Chondrocyte (in vitro differentiated cells): ENCODE measurements at regions not wholly inside any gene's neighbourhood (a gene's known extent, or its start where the extent isn't known, plus 50 kb on each side); places are given as distances from the start of the nearest gene placed in this dataset.
"Not testable (repeated sequence)": the region's sequence is repeated elsewhere in the genome, so short reads cannot be mapped to it uniquely, and the experiment has no call there.

Experiments used
- DNase-seq: peaks from one replicate; pipeline ENCODE4 v3.0.0; 2021; ENCODE audit warnings: mixed read lengths, low spot score
- H3K27ac Mint-ChIP-seq: one replicate; pipeline ENCODE4 v1.8.0; 2021; ENCODE audit warnings: mild to moderate bottlenecking, moderate library complexity, mixed read lengths; ENCODE audit not compliant: unreplicated experiment
- H3K27me3 Mint-ChIP-seq: 2 replicates; pipeline ENCODE4 v1.8.0; 2021; ENCODE audit warnings: low read depth, mixed read lengths
- H3K36me3 Mint-ChIP-seq: 2 replicates; pipeline ENCODE4 v1.8.0; 2021; ENCODE audit warnings: low read depth, mixed read lengths
- H3K4me1 Mint-ChIP-seq: 2 replicates; pipeline ENCODE4 v1.8.0; 2021; ENCODE audit warnings: low read depth, mild to moderate bottlenecking, mixed read lengths
- H3K4me3 Mint-ChIP-seq: one replicate; pipeline ENCODE4 v1.8.0; 2021; ENCODE audit warnings: mild to moderate bottlenecking, moderate library complexity, mixed read lengths; ENCODE audit not compliant: unreplicated experiment
- H3K9me3 Mint-ChIP-seq: 2 replicates; pipeline ENCODE4 v1.8.0; 2021; ENCODE audit warnings: low read depth, mixed read lengths
- TF ChIP-seq, protein P1 (sequence below): fragments of 200-600 bp; sonication (generic); IDR thresholded peaks from 2 replicates; pipeline ENCODE4 v1.5.0; 2021; ENCODE audit warnings: antibody characterized with exemption, mild to moderate bottlenecking, moderate library complexity

- Mint-ChIP-seq H3K9me3 (peaks cover 4% of the 10 kb centered on the region), H3K4me3 (no peak overlapping the region), H3K4me1 (no peaks in the 10 kb centered on the region), H3K27me3 (peaks cover 3% of the 10 kb centered on the region), H3K27ac (no peak overlapping the region), H3K36me3 (no peaks in the 10 kb centered on the region)
- TF ChIP-seq, protein P1, sequence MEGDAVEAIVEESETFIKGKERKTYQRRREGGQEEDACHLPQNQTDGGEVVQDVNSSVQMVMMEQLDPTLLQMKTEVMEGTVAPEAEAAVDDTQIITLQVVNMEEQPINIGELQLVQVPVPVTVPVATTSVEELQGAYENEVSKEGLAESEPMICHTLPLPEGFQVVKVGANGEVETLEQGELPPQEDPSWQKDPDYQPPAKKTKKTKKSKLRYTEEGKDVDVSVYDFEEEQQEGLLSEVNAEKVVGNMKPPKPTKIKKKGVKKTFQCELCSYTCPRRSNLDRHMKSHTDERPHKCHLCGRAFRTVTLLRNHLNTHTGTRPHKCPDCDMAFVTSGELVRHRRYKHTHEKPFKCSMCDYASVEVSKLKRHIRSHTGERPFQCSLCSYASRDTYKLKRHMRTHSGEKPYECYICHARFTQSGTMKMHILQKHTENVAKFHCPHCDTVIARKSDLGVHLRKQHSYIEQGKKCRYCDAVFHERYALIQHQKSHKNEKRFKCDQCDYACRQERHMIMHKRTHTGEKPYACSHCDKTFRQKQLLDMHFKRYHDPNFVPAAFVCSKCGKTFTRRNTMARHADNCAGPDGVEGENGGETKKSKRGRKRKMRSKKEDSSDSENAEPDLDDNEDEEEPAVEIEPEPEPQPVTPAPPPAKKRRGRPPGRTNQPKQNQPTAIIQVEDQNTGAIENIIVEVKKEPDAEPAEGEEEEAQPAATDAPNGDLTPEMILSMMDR, result no peak
- no peak for DNase-seq
These were observed 424.1 kb downstream of the RSL24D1 start for GRCh38 chr15:54772663-54773062.

DNA sequence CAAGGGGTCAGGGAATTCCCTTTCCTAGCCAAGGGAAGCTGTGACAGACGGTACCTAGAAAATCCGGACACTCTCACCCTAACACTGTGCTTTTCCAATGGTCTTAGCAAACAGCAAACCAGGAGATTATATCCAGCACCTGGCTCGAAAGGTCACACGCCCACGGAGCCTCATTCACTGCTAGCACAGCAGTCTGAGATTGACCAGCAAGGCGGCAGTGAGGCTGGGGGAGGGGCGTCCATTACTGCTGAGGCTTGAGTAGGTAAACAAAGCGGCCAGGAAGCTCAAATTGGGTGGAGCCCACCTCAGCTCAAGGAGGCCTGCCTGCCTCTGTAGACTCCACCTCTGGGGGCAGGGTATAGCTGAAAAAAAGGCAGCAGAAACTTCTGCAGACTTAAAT is 447.3 kb downstream of the RSL24D1 start:
- not testable (repeated sequence) for H3K4me1 Mint-ChIP-seq, H3K4me3 Mint-ChIP-seq, H3K27me3 Mint-ChIP-seq, DNase-seq, H3K27ac Mint-ChIP-seq, H3K36me3 Mint-ChIP-seq
- H3K9me3 Mint-ChIP-seq, result peaks cover 42% of the 10 kb centered on the region

DNA sequence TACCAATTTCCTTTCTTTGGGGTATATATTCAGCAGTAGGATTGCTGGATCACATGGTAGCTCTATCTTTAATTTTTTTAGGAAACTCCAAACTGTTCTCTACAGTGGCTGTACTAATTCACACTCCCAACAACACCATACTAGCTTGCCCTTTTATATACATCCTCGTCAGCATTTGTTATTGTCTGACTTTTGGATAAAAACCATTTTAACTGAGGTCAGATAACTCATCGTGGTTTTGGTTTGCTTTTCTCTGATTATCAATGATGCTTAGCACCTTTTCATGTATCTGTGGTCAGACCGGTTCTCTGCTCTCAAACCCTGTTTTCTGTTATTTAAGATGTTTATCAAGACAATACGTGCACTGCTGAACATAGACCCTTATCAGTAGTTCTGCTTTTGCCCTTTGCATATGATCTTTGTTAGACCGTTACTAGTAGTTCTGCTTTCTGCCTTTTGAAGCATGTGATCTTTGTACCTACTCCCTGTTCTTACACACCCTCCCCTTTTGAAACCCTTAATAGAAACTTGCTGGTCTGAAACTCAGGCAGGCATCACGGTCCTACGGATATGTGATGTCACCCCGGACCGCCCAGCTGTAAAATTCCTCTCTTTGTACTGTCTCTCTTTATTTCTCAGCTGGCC is 474.3 kb downstream of the RSL24D1 start:
- TF ChIP-seq, protein P1, result no peak
- Mint-ChIP-seq H3K9me3 (peaks cover 58% of the 10 kb centered on the region), H3K4me1 (no peaks in the 10 kb centered on the region), H3K36me3 (peaks cover 4% of the 10 kb centered on the region), H3K4me3 (no peak overlapping the region), H3K27me3 (no peaks in the 10 kb centered on the region), H3K27ac (no peak overlapping the region)
- no peak for DNase-seq

- no peaks in the 10 kb centered on the region for H3K27me3 Mint-ChIP-seq
These were observed 477.4 kb downstream of the RSL24D1 start for GRCh38 chr15:54719325-54719724.

GRCh38 chr15:54707805-54708752 is 488.7 kb downstream of the RSL24D1 start:
- Mint-ChIP-seq H3K27ac (no peak overlapping the region), H3K4me3 (no peak overlapping the region)

More at GRCh38 chr15:54719325-54719724, 477.4 kb downstream of the RSL24D1 start:
- H3K36me3 Mint-ChIP-seq, result peaks cover 4% of the 10 kb centered on the region
- peaks cover 55% of the 10 kb centered on the region for H3K9me3 Mint-ChIP-seq
- no peak overlapping the region for H3K4me3 Mint-ChIP-seq
- no peak overlapping the region for H3K27ac Mint-ChIP-seq
- TF ChIP-seq, protein P1, result no peak
- H3K4me1 Mint-ChIP-seq, result no peaks in the 10 kb centered on the region
- DNase-seq, result no peak

More at GRCh38 chr15:54707805-54708752, 488.7 kb downstream of the RSL24D1 start:
- no peaks in the 10 kb centered on the region for H3K27me3 Mint-ChIP-seq
- TF ChIP-seq, protein P1, result no peak
- H3K9me3 Mint-ChIP-seq, result peaks cover 2% of the 10 kb centered on the region
- DNase-seq, result peak; percentile 76
- no peaks in the 10 kb centered on the region for H3K36me3 Mint-ChIP-seq
- no peaks in the 10 kb centered on the region for H3K4me1 Mint-ChIP-seq
